ACC112 (cell line): ENCODE measurements at regions not wholly inside any gene's neighbourhood (a gene's known extent, or its start where the extent isn't known, plus 50 kb on each side); places are given as distances from the start of the nearest gene placed in this dataset.

ENCODE experiments used
- H2AFZ ChIP-seq: fragments of 200-600 bp; sonication (generic); one replicate; pipeline ENCODE4 v1.6.0; 2017; ENCODE audit warnings: antibody characterized with exemption, low read length; ENCODE audit not compliant: unreplicated experiment
- H3K27ac ChIP-seq: fragments of 200-600 bp; sonication (generic); 2 replicates; pipeline ENCODE4 v1.5.1; 2014; ENCODE audit warnings: low read depth, mild to moderate bottlenecking, antibody characterized with exemption, low read length, moderate library complexity
- H3K27me3 ChIP-seq: fragments of 200-600 bp; sonication (generic); 2 replicates; pipeline ENCODE4 v1.6.1; 2014; ENCODE audit warnings: mild to moderate bottlenecking, antibody characterized with exemption, low read length, moderate library complexity, mixed read lengths; ENCODE audit not compliant: insufficient read depth
- H3K36me3 ChIP-seq: fragments of 200-600 bp; sonication (generic); 2 replicates; pipeline ENCODE4 v1.6.1; 2016; ENCODE audit warnings: mild to moderate bottlenecking, antibody characterized with exemption, low read length, moderate library complexity, mixed read lengths; ENCODE audit not compliant: insufficient read depth
- H3K4me1 ChIP-seq: fragments of 200-600 bp; sonication (generic); one replicate; pipeline ENCODE4 v1.6.1; 2016; ENCODE audit warnings: low read length, mixed read lengths; ENCODE audit not compliant: insufficient read depth, unreplicated experiment, control insufficient read depth
- H3K4me3 ChIP-seq: fragments of 200-600 bp; sonication (generic); 2 replicates; pipeline ENCODE4 v1.5.1; 2014; ENCODE audit warnings: mild to moderate bottlenecking, low read depth, low read length
- H3K79me2 ChIP-seq: fragments of 200-600 bp; sonication (generic); one replicate; pipeline ENCODE4 v1.6.0; 2016; ENCODE audit warnings: low read length; ENCODE audit not compliant: control insufficient read depth, unreplicated experiment, insufficient read depth

DNA sequence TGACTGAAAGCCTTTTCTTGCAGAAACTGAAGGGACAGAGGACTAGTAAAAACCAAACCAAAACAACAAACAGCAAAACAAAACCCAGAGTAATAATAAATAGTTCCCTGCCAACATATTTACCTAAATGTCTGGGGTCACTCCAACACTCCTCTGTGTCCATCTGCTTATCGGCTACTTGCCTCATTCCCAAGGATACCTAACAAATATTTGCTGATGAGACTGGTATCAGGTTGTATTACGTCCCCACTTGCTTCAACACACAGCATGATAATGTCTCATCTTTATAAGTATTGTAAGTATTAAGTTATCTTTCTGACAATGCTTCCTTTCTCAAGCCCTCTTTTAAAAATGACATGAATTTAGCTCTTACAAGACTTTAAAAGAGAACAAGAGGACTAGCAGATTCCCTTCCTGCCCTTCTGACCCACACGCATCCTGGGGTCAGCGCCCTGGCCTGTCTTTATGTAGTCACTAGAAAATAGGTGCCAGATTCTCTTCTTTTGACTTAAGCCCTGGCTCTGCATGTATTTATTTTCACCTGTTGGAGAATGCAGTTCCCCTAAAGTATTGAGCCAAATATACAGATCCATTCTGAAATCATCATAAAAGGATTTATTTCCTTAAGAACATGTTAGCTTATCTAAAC is 110.2 kb downstream of the SEM1 start:
- Histone ChIP-seq H3K27me3 (peaks cover 50% of the 10 kb centered on the region), H3K36me3 (no peaks in the 10 kb centered on the region), H3K27ac (no peak overlapping the region), H3K4me1 (no peaks in the 10 kb centered on the region), H3K79me2 (no peaks in the 10 kb centered on the region), H3K4me3 (no peak overlapping the region), H2AFZ (no peak overlapping the region)

GRCh38 chr7:96598421-96598820 is 111.2 kb downstream of the SEM1 start:
- Histone ChIP-seq H3K79me2 (no peaks in the 10 kb centered on the region), H3K36me3 (no peaks in the 10 kb centered on the region)

DNA sequence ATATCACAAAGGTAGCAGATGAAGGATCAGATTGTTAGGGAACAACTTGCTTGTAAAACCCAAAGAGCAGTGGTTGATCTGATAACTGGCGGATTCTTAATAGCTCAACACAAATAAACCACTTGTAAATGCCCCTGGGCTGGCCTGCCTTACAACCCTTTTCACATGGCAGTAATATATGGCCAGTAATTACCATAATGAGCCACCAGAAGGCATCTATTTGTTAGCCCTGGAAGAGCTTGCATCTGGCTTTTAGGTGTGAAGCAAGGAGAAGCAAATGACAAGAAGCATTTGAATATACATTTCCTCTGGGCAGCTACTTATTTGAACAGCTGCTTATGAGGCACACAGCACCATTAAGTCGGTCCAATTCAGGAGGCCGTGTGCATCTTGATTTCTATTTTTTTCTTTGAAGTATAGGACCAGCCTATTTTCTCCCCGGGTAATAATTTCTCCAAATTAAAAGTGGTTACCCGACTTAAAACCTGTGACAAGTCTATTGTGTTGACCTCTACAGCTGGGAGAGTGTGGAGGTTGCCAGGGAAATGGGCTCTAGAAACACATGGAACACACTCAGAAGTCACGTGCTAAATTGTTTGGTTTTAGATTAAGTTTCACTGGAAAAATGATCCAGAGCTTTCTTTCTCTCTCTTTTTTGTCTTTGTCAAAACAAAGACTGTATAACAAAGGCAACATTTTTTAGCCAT is 113.4 kb downstream of the SEM1 start:
- no peak overlapping the region for H3K4me3 ChIP-seq
- no peaks in the 10 kb centered on the region for H3K4me1 ChIP-seq
- peaks cover 43% of the 10 kb centered on the region for H3K27me3 ChIP-seq
- no peaks in the 10 kb centered on the region for H3K36me3 ChIP-seq
- no peak overlapping the region for H3K27ac ChIP-seq
- H3K79me2 ChIP-seq, result no peaks in the 10 kb centered on the region
- no peak overlapping the region for H2AFZ ChIP-seq

More at GRCh38 chr7:96598421-96598820, 111.2 kb downstream of the SEM1 start:
- Histone ChIP-seq H3K27ac (no peak overlapping the region), H3K4me1 (no peaks in the 10 kb centered on the region), H3K4me3 (no peak overlapping the region), H3K27me3 (peaks cover 49% of the 10 kb centered on the region), H2AFZ (no peak overlapping the region)

- H3K36me3 ChIP-seq, result no peaks in the 10 kb centered on the region
- H3K4me3 ChIP-seq, result no peak overlapping the region
- no peak overlapping the region for H2AFZ ChIP-seq
- H3K4me1 ChIP-seq, result no peaks in the 10 kb centered on the region
- H3K27ac ChIP-seq, result no peak overlapping the region
- H3K79me2 ChIP-seq, result no peaks in the 10 kb centered on the region
- H3K27me3 ChIP-seq, result peaks cover 34% of the 10 kb centered on the region
Measured at GRCh38 chr7:96591900-96592676, 117.6 kb downstream of the SEM1 start.

DNA sequence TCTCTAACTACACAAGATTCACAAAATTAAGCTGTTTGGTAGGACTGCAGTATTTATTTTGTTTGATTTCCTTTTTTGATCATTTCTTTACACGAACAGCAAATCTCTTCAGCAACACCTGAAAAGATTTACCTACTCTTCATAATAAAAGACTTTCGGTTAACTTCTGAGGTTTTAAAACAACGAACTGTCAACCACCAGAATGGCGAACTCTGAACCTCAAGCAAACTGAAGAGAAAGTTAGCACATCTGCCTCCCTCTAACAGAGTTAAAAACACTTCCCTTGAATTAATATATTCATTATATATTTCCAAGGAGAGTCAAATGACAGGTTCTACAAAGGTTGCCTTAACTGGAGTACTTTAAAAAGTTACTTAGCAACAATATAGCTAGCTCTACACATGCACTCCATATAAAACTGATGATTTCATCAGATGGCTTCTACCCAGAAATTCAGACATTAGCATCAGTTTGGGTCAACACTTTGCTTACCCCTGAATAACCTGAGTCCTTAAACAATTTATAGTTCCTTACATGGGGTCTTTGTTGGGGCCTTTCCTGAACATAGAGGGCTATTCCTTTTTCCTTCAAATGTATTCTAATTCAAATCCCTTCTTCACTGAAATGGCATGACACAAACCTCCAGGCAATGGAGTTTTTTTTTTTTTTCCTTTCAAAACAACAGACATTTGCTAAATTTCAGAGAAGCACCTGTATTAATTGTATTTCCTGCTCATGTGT is 118.3 kb downstream of the SEM1 start:
- Histone ChIP-seq H3K36me3 (no peaks in the 10 kb centered on the region), H3K4me3 (no peak overlapping the region), H3K79me2 (no peaks in the 10 kb centered on the region), H3K4me1 (no peaks in the 10 kb centered on the region), H3K27me3 (peaks cover 29% of the 10 kb centered on the region), H3K27ac (no peak overlapping the region), H2AFZ (no peak overlapping the region)

- Histone ChIP-seq H2AFZ (no peak overlapping the region), H3K4me3 (no peak overlapping the region), H3K36me3 (no peaks in the 10 kb centered on the region), H3K27me3 (peaks cover 22% of the 10 kb centered on the region), H3K4me1 (no peaks in the 10 kb centered on the region), H3K79me2 (no peaks in the 10 kb centered on the region), H3K27ac (no peak overlapping the region)
Measured at GRCh38 chr7:96589038-96589437, 120.6 kb downstream of the SEM1 start.

- H3K79me2 ChIP-seq, result no peaks in the 10 kb centered on the region
- H3K36me3 ChIP-seq, result no peaks in the 10 kb centered on the region
- peaks cover 18% of the 10 kb centered on the region for H3K27me3 ChIP-seq
- H3K27ac ChIP-seq, result no peak overlapping the region
- H2AFZ ChIP-seq, result no peak overlapping the region
- no peak overlapping the region for H3K4me3 ChIP-seq
- no peaks in the 10 kb centered on the region for H3K4me1 ChIP-seq
Measured at GRCh38 chr7:96579119-96579518, 130.5 kb downstream of the SEM1 start.

DNA sequence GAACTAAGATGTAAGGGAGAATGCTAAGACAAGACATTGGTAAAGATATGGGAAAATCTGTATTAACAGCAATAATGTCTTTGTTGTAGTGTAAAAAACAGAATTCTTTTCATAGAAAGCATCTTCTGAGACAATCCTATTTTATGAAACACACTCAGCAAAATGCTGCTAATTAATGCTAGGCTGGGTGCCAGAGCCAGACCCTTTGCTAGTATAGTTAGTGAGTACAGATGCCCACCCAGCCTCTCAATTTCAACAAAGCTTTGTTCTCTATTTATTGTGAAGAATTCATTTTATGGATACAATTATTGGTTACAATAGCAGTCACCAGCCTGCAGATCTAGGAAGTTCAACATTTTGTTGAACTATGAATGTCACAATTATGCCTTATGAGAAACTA is 131.0 kb downstream of the SEM1 start:
- H3K4me3 ChIP-seq, result no peak overlapping the region
- no peaks in the 10 kb centered on the region for H3K4me1 ChIP-seq
- H3K36me3 ChIP-seq, result no peaks in the 10 kb centered on the region
- H3K27me3 ChIP-seq, result peaks cover 18% of the 10 kb centered on the region
- H2AFZ ChIP-seq, result no peak overlapping the region
- H3K79me2 ChIP-seq, result no peaks in the 10 kb centered on the region
- H3K27ac ChIP-seq, result no peak overlapping the region

DNA sequence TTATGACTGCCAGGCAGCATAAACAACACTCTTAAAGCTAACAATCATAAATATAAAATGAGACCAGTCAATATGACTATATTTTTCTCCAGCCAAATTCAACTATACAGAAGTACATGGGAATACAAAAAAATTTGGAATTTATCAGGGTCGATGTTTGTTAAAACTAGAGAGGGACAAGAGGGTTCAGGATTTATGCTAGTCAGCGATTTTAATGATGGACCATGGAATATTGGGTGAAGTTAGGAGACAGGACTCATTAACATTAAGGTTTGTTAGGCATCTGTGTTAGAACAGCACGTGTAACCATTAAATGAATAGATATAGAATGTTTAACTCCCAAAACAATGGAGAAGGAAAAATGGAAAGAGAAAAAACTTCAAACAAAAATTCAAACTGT is 146.2 kb downstream of the SEM1 start:
- H3K36me3 ChIP-seq, result no peaks in the 10 kb centered on the region
- H3K27me3 ChIP-seq, result no peaks in the 10 kb centered on the region
- H3K27ac ChIP-seq, result no peak overlapping the region
- H3K4me1 ChIP-seq, result peaks cover under 1% of the 10 kb centered on the region
- H3K79me2 ChIP-seq, result no peaks in the 10 kb centered on the region
- no peak overlapping the region for H2AFZ ChIP-seq
- H3K4me3 ChIP-seq, result no peak overlapping the region

- Histone ChIP-seq H2AFZ (no peak overlapping the region), H3K4me1 (peaks cover 3% of the 10 kb centered on the region), H3K27ac (no peak overlapping the region), H3K4me3 (no peak overlapping the region), H3K36me3 (no peaks in the 10 kb centered on the region), H3K79me2 (no peaks in the 10 kb centered on the region), H3K27me3 (no peaks in the 10 kb centered on the region)
Measured at GRCh38 chr7:96562966-96563365, 146.7 kb downstream of the SEM1 start.
